NB4 (cell line): ENCODE measurements at regions not wholly inside any gene's neighbourhood (a gene's known extent, or its start where the extent isn't known, plus 50 kb on each side); places are given as distances from the start of the nearest gene placed in this dataset.
A peak's percentile ranks its signal among the peaks of the same experiment; 100 is the strongest.

Experiments used
- DNase-seq: peaks from one replicate; pipeline ENCODE4 v3.0.0; 2010; ENCODE audit warnings: low read depth
- H3K4me3 ChIP-seq: one replicate; pipeline ENCODE4 v1.5.1; 2011; ENCODE audit warnings: mild to moderate bottlenecking, low read depth, low read length, moderate library complexity
- CTCF ChIP-seq: IDR thresholded peaks from one replicate; pipeline ENCODE4 v1.5.1; 2012; ENCODE audit warnings: low read depth, low read length
- MAX ChIP-seq: IDR thresholded peaks from 2 replicates; pipeline ENCODE4 v1.6.1; 2011; ENCODE audit warnings: low read depth, low read length
- MYC ChIP-seq: IDR thresholded peaks from 2 replicates; pipeline ENCODE4 v1.6.1; 2011; ENCODE audit warnings: low read depth, low read length
- POLR2A ChIP-seq: IDR thresholded peaks from 2 replicates; pipeline ENCODE4 v1.6.1; 2011; ENCODE audit warnings: mild to moderate bottlenecking; ENCODE audit not compliant: insufficient read length; ENCODE audit errors: extremely low read depth

- TF ChIP-seq MYC (no peak), POLR2A (no peak), MAX (peak; percentile 49; the same call in 1 of the 2 replicates), CTCF (peak; percentile 56)
- peak; percentile 32 for DNase-seq
- H3K4me3 ChIP-seq: no peak overlapping the region
These were observed 271.6 kb downstream of the TDRD15 start for GRCh38 chr2:21395366-21395765.

- no peak overlapping the region for H3K4me3 ChIP-seq
- no peak for DNase-seq
- TF ChIP-seq MAX (no peak), MYC (no peak), POLR2A (no peak), CTCF (no peak)
These were observed 272.5 kb downstream of the TDRD15 start for GRCh38 chr2:21396252-21396651.

GRCh38 chr2:21401022-21401698 lies 277.4 kb downstream of the TDRD15 start:
- no peak for DNase-seq
- no peak for TF ChIP-seq MYC
- no peak for TF ChIP-seq CTCF
- no peak for TF ChIP-seq MAX
- TF ChIP-seq POLR2A: no peak
- H3K4me3 ChIP-seq: no peak overlapping the region

GRCh38 chr2:21404137-21404536 lies 280.4 kb downstream of the TDRD15 start:
- TF ChIP-seq MYC: no peak
- TF ChIP-seq POLR2A: no peak
- TF ChIP-seq MAX: no peak
- no peak for TF ChIP-seq CTCF
- DNase-seq: no peak
- H3K4me3 ChIP-seq: no peak overlapping the region

- H3K4me3 ChIP-seq: no peak overlapping the region
- peak; percentile 33 for DNase-seq
- TF ChIP-seq CTCF: no peak
- TF ChIP-seq MAX: no peak
These were observed 281.3 kb downstream of the TDRD15 start for GRCh38 chr2:21404827-21405625.
